GM12875 (cell line): ENCODE measurements at regions not wholly inside any gene's neighbourhood (a gene's known extent, or its start where the extent isn't known, plus 50 kb on each side); places are given as distances from the start of the nearest gene placed in this dataset.

Source experiments
- H3K4me3 ChIP-seq: one replicate; pipeline ENCODE4 v1.5.1; 2011; ENCODE audit warnings: low read depth, low read length, control low read depth
- CTCF ChIP-seq: IDR thresholded peaks from 2 replicates; pipeline ENCODE4 v1.5.1; 2011; ENCODE audit warnings: low read depth, mild to moderate bottlenecking, control low read depth, inconsistent platforms, low read length, moderate library complexity, borderline replicate concordance; ENCODE audit not compliant: insufficient read depth

GRCh38 chr13:90675129-90675528 lies 672.4 kb upstream of the MIR17HG start:
- TF ChIP-seq CTCF: no peak
- no peak overlapping the region for H3K4me3 ChIP-seq

- no peak for TF ChIP-seq CTCF
- H3K4me3 ChIP-seq: no peak overlapping the region
These were observed 666.7 kb upstream of the MIR17HG start for GRCh38 chr13:90680826-90681225.

GRCh38 chr13:90683711-90684131 lies 663.8 kb upstream of the MIR17HG start:
- H3K4me3 ChIP-seq: no peak overlapping the region
- TF ChIP-seq CTCF: no peak

- no peak for TF ChIP-seq CTCF
These were observed 661.0 kb upstream of the MIR17HG start for GRCh38 chr13:90686442-90686841.

GRCh38 chr13:90689111-90689510 lies 658.4 kb upstream of the MIR17HG start:
- no peak overlapping the region for H3K4me3 ChIP-seq
- no peak for TF ChIP-seq CTCF

More at GRCh38 chr13:90686442-90686841, 661.0 kb upstream of the MIR17HG start:
- no peak overlapping the region for H3K4me3 ChIP-seq

GRCh38 chr13:90690458-90691080 lies 656.9 kb upstream of the MIR17HG start:
- no peak for TF ChIP-seq CTCF

GRCh38 chr13:90696254-90696653 lies 651.2 kb upstream of the MIR17HG start:
- TF ChIP-seq CTCF: no peak

More at GRCh38 chr13:90690458-90691080, 656.9 kb upstream of the MIR17HG start:
- H3K4me3 ChIP-seq: no peak overlapping the region

More at GRCh38 chr13:90696254-90696653, 651.2 kb upstream of the MIR17HG start:
- no peak overlapping the region for H3K4me3 ChIP-seq
